IMR-90 (cell line): ENCODE measurements at regions not wholly inside any gene's neighbourhood (a gene's known extent, or its start where the extent isn't known, plus 50 kb on each side); places are given as distances from the start of the nearest gene placed in this dataset.

ENCODE experiments used
- BHLHE40 ChIP-seq: fragments of 150-350 bp; IDR thresholded peaks from 2 replicates; pipeline ENCODE4 v1.6.1; 2016; ENCODE audit warnings: mild to moderate bottlenecking, low read depth, low read length
- CEBPB ChIP-seq: IDR thresholded peaks from 2 replicates; pipeline ENCODE4 v1.6.1; 2012; ENCODE audit warnings: low read depth, low read length, improper control_type of control experiment
- CTCF ChIP-seq: conservative IDR thresholded peaks from 2 replicates; pipeline ENCODE4 v1.5.1; 2012; ENCODE audit warnings: mild to moderate bottlenecking, low read depth, low read length, improper control_type of control experiment
- ELK1 ChIP-seq: fragments of 150-350 bp; IDR thresholded peaks from 2 replicates; pipeline ENCODE4 v1.6.1; 2016; ENCODE audit warnings: low read depth, mild to moderate bottlenecking, low read length, moderate library complexity, borderline replicate concordance
- FOS ChIP-seq: fragments of 150-350 bp; IDR thresholded peaks from 2 replicates; pipeline ENCODE4 v1.6.1; 2016; ENCODE audit warnings: low read depth, low read length
- MAZ ChIP-seq: IDR thresholded peaks from 2 replicates; pipeline ENCODE4 v1.6.1; 2012; ENCODE audit warnings: low read depth, mild to moderate bottlenecking, low read length, improper control_type of control experiment, moderate library complexity, borderline replicate concordance
- MXI1 ChIP-seq: IDR thresholded peaks from 2 replicates; pipeline ENCODE4 v1.6.1; 2012; ENCODE audit warnings: low read depth, mild to moderate bottlenecking, low read length, moderate library complexity, borderline replicate concordance
- POLR2A ChIP-seq: IDR thresholded peaks from 2 replicates; pipeline ENCODE4 v1.6.1; 2012; ENCODE audit warnings: mild to moderate bottlenecking, low read depth, low read length
- RAD21 ChIP-seq: IDR thresholded peaks from 2 replicates; pipeline ENCODE4 v1.6.1; 2012; ENCODE audit warnings: low read length, improper control_type of control experiment
- RCOR1 ChIP-seq: IDR thresholded peaks from 2 replicates; pipeline ENCODE4 v1.6.1; 2012; ENCODE audit warnings: mild to moderate bottlenecking, low read length, improper control_type of control experiment; ENCODE audit not compliant: insufficient replicate concordance
- RFX5 ChIP-seq: IDR thresholded peaks from 2 replicates; pipeline ENCODE4 v1.8.0; 2012; ENCODE audit warnings: low read depth, mild to moderate bottlenecking, low read length, moderate library complexity
- SMC3 ChIP-seq: fragments of 150-350 bp; IDR thresholded peaks from 2 replicates; pipeline ENCODE4 v1.6.1; 2016; ENCODE audit warnings: low read depth, mild to moderate bottlenecking, antibody characterized with exemption, low read length, moderate library complexity
- TF ChIP-seq, protein P1 (sequence below): fragments of 150-350 bp; IDR thresholded peaks from 2 replicates; pipeline ENCODE4 v1.6.1; 2017; ENCODE audit warnings: mild to moderate bottlenecking, antibody characterized with exemption, low read length, low read depth

DNA sequence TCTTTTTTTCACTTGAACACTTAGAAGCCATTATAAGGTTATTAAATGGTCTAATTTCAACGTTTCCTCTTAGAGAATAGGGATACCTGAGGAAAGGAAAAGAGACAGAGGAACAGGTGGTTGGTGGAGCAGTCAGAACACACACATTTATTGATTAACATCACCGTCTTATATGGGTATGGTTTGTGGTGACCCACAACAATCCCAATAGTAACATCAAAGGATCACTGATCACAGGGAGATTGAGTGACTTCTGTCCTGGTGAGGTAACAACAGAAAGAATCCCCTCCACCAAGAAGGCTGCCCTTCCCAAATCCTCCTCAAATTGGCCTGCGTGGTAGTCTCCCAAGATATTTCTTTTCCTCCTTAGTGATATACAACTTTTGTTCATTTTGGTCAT lies 474.0 kb downstream of the PLPP3 start:
- TF ChIP-seq POLR2A (no peak), CTCF (no peak), CEBPB (no peak), RCOR1 (no peak), SMC3 (no peak), RAD21 (no peak), MAZ (no peak), ELK1 (no peak), MXI1 (no peak), BHLHE40 (no peak), RFX5 (no peak), FOS (no peak)
- TF ChIP-seq, protein P1, sequence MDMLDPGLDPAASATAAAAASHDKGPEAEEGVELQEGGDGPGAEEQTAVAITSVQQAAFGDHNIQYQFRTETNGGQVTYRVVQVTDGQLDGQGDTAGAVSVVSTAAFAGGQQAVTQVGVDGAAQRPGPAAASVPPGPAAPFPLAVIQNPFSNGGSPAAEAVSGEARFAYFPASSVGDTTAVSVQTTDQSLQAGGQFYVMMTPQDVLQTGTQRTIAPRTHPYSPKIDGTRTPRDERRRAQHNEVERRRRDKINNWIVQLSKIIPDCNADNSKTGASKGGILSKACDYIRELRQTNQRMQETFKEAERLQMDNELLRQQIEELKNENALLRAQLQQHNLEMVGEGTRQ = no peak
